H9 (cell line): ENCODE measurements at regions not wholly inside any gene's neighbourhood (a gene's known extent, or its start where the extent isn't known, plus 50 kb on each side); places are given as distances from the start of the nearest gene placed in this dataset.

Source experiments
- DNase-seq: peaks from one replicate; pipeline ENCODE4 v3.0.0-alpha.2; 2017
- H2AFZ ChIP-seq: one replicate; pipeline ENCODE4 v1.6.1; 2013; ENCODE audit warnings: mild to moderate bottlenecking, low read length, control low read depth, moderate library complexity
- H2AK5ac ChIP-seq: 2 replicates; pipeline ENCODE4 v1.6.1; 2013; ENCODE audit warnings: low read length, control low read depth, mixed read lengths; ENCODE audit not compliant: insufficient read length
- H2BK120ac ChIP-seq: one replicate; pipeline ENCODE4 v1.6.1; 2013; ENCODE audit warnings: low read depth, mild to moderate bottlenecking, low read length, control low read depth, inconsistent platforms; ENCODE audit not compliant: poor library complexity, severe bottlenecking
- H2BK12ac ChIP-seq: 2 replicates; pipeline ENCODE4 v1.6.1; 2013; ENCODE audit warnings: low read length, control low read depth, mixed read lengths, low read depth; ENCODE audit not compliant: insufficient read length
- H2BK15ac ChIP-seq: 2 replicates; pipeline ENCODE4 v1.6.1; 2013; ENCODE audit warnings: low read depth, low read length, control low read depth
- H2BK20ac ChIP-seq: one replicate; pipeline ENCODE4 v1.6.1; 2013; ENCODE audit warnings: low read depth, mild to moderate bottlenecking, low read length, control low read depth, inconsistent platforms; ENCODE audit not compliant: poor library complexity, severe bottlenecking
- H2BK5ac ChIP-seq: 2 replicates; pipeline ENCODE4 v1.6.1; 2013; ENCODE audit warnings: low read length, control low read depth, mixed read lengths; ENCODE audit not compliant: insufficient read length
- H3K14ac ChIP-seq: 2 replicates; pipeline ENCODE4 v1.6.1; 2013; ENCODE audit warnings: low read length, control low read depth; ENCODE audit not compliant: insufficient read depth
- H3K18ac ChIP-seq: 2 replicates; pipeline ENCODE4 v1.6.1; 2013; ENCODE audit warnings: low read depth, mild to moderate bottlenecking, mixed read lengths, low read length, control low read depth; ENCODE audit not compliant: insufficient read length
- H3K23ac ChIP-seq: 2 replicates; pipeline ENCODE4 v1.6.1; 2013; ENCODE audit warnings: low read length, control low read depth, mixed read lengths, low read depth; ENCODE audit not compliant: insufficient read length
- H3K23me2 ChIP-seq: 2 replicates; pipeline ENCODE4 v1.6.1; 2013; ENCODE audit warnings: low read depth, mild to moderate bottlenecking, mixed read lengths, low read length, control low read depth; ENCODE audit not compliant: insufficient read length, poor library complexity, severe bottlenecking
- H3K27ac ChIP-seq: 2 replicates; pipeline ENCODE4 v1.5.1; 2013; ENCODE audit warnings: low read length, control low read depth, mixed read lengths, low read depth; ENCODE audit not compliant: insufficient read length
- H3K27me3 ChIP-seq: 2 replicates; pipeline ENCODE4 v1.6.1; 2013; ENCODE audit warnings: low read length, control low read depth, inconsistent platforms; ENCODE audit not compliant: insufficient read depth
- H3K4ac ChIP-seq: 2 replicates; pipeline ENCODE4 v1.6.1; 2013; ENCODE audit warnings: low read depth, mild to moderate bottlenecking, control low read depth, inconsistent platforms, low read length, moderate library complexity
- H3K4me1 ChIP-seq: 2 replicates; pipeline ENCODE4 v1.6.1; 2013; ENCODE audit warnings: low read length, control low read depth, inconsistent platforms; ENCODE audit not compliant: insufficient read depth
- H3K4me2 ChIP-seq: 2 replicates; pipeline ENCODE4 v1.6.1; 2013; ENCODE audit warnings: low read length, control low read depth, mixed read lengths; ENCODE audit not compliant: insufficient read length, insufficient read depth
- H3K56ac ChIP-seq: 2 replicates; pipeline ENCODE4 v1.6.1; 2013; ENCODE audit warnings: low read depth, mild to moderate bottlenecking, mixed read lengths, low read length, control low read depth; ENCODE audit not compliant: insufficient read length
- H3K79me1 ChIP-seq: 2 replicates; pipeline ENCODE4 v1.6.1; 2013; ENCODE audit warnings: low read depth, mild to moderate bottlenecking, moderate library complexity, low read length, control low read depth, inconsistent platforms; ENCODE audit not compliant: insufficient read depth, poor library complexity, severe bottlenecking
- H3K79me2 ChIP-seq: 2 replicates; pipeline ENCODE4 v1.6.1; 2013; ENCODE audit warnings: low read length, control low read depth, inconsistent platforms; ENCODE audit not compliant: insufficient read depth
- H3K9ac ChIP-seq: 2 replicates; pipeline ENCODE4 v1.6.1; 2013; ENCODE audit warnings: low read length, control low read depth, mixed read lengths; ENCODE audit not compliant: insufficient read length; ENCODE audit errors: extremely low read depth
- H3K9me3 ChIP-seq: one replicate; pipeline ENCODE4 v1.6.1; 2013; ENCODE audit warnings: low read depth, low read length, inconsistent platforms; ENCODE audit not compliant: control insufficient read depth
- H3T11ph ChIP-seq: one replicate; pipeline ENCODE4 v1.6.1; 2013; ENCODE audit warnings: mild to moderate bottlenecking, low read length, control low read depth, inconsistent platforms
- H4K20me1 ChIP-seq: one replicate; pipeline ENCODE4 v1.6.1; 2013; ENCODE audit not compliant: control insufficient read depth, insufficient read length, insufficient read depth
- H4K5ac ChIP-seq: 2 replicates; pipeline ENCODE4 v1.6.1; 2013; ENCODE audit warnings: low read depth, mild to moderate bottlenecking, mixed read lengths, low read length, control low read depth; ENCODE audit not compliant: insufficient read length
- H4K8ac ChIP-seq: replicated peaks from 2 replicates; pipeline ENCODE4 v1.6.1; 2013; ENCODE audit warnings: low read length, control low read depth, mixed read lengths, low read depth; ENCODE audit not compliant: insufficient read length
- H4K91ac ChIP-seq: 2 replicates; pipeline ENCODE4 v1.6.1; 2013; ENCODE audit warnings: low read depth, mild to moderate bottlenecking, moderate library complexity, mixed read lengths, low read length, control low read depth; ENCODE audit not compliant: insufficient read length
- H3K27ac Mint-ChIP-seq, 3 experiments: 2 replicates in 2 of 3; 3 replicates in 1 of 3; pipeline ENCODE4 v1.8.0; 2020 to 2021; ENCODE audit warnings: mixed read lengths in 3 of 3, mild to moderate bottlenecking in 1 of 3, moderate library complexity in 1 of 3
- H3K27me3 Mint-ChIP-seq: 2 replicates; pipeline ENCODE4 v1.8.0; 2021; ENCODE audit warnings: low read depth, mild to moderate bottlenecking, moderate library complexity, mixed read lengths
- H3K36me3 Mint-ChIP-seq, 3 experiments: 2 replicates in 2 of 3; 3 replicates in 1 of 3; pipeline ENCODE4 v1.8.0; 2020 to 2021; ENCODE audit warnings: low read depth in 3 of 3, mixed read lengths in 3 of 3; ENCODE audit not compliant: insufficient read depth in 1 of 3
- H3K4me1 Mint-ChIP-seq, 2 experiments: 2 replicates each; pipeline ENCODE4 v1.8.0; 2020; ENCODE audit warnings: mixed read lengths in 2 of 2
- H3K4me3 Mint-ChIP-seq, 2 experiments: 2 replicates in 1 of 2; 3 replicates in 1 of 2; pipeline ENCODE4 v1.8.0; 2020 to 2021; ENCODE audit warnings: mild to moderate bottlenecking in 2 of 2, mixed read lengths in 2 of 2, moderate library complexity in 1 of 2
- H3K9me3 Mint-ChIP-seq, 2 experiments: 2 replicates in 1 of 2; 3 replicates in 1 of 2; pipeline ENCODE4 v1.8.0; 2020; ENCODE audit warnings: mild to moderate bottlenecking in 2 of 2, mixed read lengths in 2 of 2, moderate library complexity in 1 of 2
- WGBS: extraction: QIAGEN DNeasy Blood & Tissue Kit; methylation state at CpG from one replicate; pipeline ENCODE4 v1.1.7; 2013; ENCODE audit warnings: missing lambda C conversion rate, low lambda C conversion rate, mixed read lengths; ENCODE audit not compliant: insufficient read length; ENCODE audit errors: extremely low coverage; 5-methylcytosine and 5-hydroxymethylcytosine counted together
- TF ChIP-seq, protein P1 (sequence below): fragments of 200-600 bp; sonication (generic); conservative IDR thresholded peaks from 3 replicates; pipeline ENCODE4 v1.8.0; 2021; ENCODE audit warnings: antibody characterized with exemption, mild to moderate bottlenecking

GRCh38 chr7:68684996-68685395 is 913.3 kb upstream of the AUTS2 start:
- Mint-ChIP-seq H3K4me3 (no peak overlapping the region), H3K27me3 (no peaks in the 10 kb centered on the region; the same call in 1 of the 2 replicates), H3K36me3 (no peaks in the 10 kb centered on the region; a peak in 1 of 7 replicates), H3K27ac (peak overlapping the region in 1 of 3 experiments; percentile 25; a peak in 1 of 7 replicates), H3K4me1 (peaks cover 32 to 47% of the 10 kb centered on the region in 2 experiments), H3K9me3 (no peaks in the 10 kb centered on the region)
- Histone ChIP-seq H3K23me2 (no peaks in the 10 kb centered on the region), H2BK12ac (no peak overlapping the region), H2AFZ (no peak overlapping the region), H3T11ph (no peak overlapping the region), H3K18ac (no peak overlapping the region), H3K27ac (no peak overlapping the region), H2BK5ac (no peak overlapping the region), H3K79me2 (peaks cover 3% of the 10 kb centered on the region; the same call in 1 of the 2 replicates), H4K20me1 (no peaks in the 10 kb centered on the region), H2BK15ac (no peak overlapping the region), H3K4me1 (peaks cover 7% of the 10 kb centered on the region), H3K9ac (no peak overlapping the region), H3K79me1 (no peaks in the 10 kb centered on the region), H4K91ac (no peak overlapping the region), H3K4ac (no peak overlapping the region), H4K5ac (no peak overlapping the region), H3K23ac (no peak overlapping the region), H2BK120ac (no peak overlapping the region), H3K56ac (no peak overlapping the region), H2BK20ac (no peak overlapping the region), H3K14ac (no peak overlapping the region), H4K8ac (no peak overlapping the region), H3K9me3 (no peaks in the 10 kb centered on the region), H3K4me2 (no peak overlapping the region), H2AK5ac (no peak overlapping the region), H3K27me3 (no peaks in the 10 kb centered on the region)
- TF ChIP-seq, protein P1, sequence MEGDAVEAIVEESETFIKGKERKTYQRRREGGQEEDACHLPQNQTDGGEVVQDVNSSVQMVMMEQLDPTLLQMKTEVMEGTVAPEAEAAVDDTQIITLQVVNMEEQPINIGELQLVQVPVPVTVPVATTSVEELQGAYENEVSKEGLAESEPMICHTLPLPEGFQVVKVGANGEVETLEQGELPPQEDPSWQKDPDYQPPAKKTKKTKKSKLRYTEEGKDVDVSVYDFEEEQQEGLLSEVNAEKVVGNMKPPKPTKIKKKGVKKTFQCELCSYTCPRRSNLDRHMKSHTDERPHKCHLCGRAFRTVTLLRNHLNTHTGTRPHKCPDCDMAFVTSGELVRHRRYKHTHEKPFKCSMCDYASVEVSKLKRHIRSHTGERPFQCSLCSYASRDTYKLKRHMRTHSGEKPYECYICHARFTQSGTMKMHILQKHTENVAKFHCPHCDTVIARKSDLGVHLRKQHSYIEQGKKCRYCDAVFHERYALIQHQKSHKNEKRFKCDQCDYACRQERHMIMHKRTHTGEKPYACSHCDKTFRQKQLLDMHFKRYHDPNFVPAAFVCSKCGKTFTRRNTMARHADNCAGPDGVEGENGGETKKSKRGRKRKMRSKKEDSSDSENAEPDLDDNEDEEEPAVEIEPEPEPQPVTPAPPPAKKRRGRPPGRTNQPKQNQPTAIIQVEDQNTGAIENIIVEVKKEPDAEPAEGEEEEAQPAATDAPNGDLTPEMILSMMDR, result no peak
- DNase-seq, result no peak
- WGBS, result no CpG with 5 or more reads among the region's 7 CpGs
